T follicular helper cell (primary cell): ENCODE measurements at regions not wholly inside any gene's neighbourhood (a gene's known extent, or its start where the extent isn't known, plus 50 kb on each side); places are given as distances from the start of the nearest gene placed in this dataset.

ENCODE experiments used
- DNase-seq: peaks from one replicate; pipeline ENCODE4 v3.0.0-alpha.2; 2020; ENCODE audit warnings: low read depth

GRCh38 chr2:106629981-106630380 lies 142.8 kb downstream of the CD8B2 start:
- no peak for DNase-seq

- DNase-seq, result no peak
Observed at GRCh38 chr2:106631281-106631680, 144.1 kb downstream of the CD8B2 start.

GRCh38 chr2:106638043-106638442 lies 150.9 kb downstream of the CD8B2 start:
- DNase-seq, result no peak

GRCh38 chr2:106638580-106638979 lies 151.4 kb downstream of the CD8B2 start:
- DNase-seq, result no peak

- DNase-seq, result no peak
Observed at GRCh38 chr2:106642679-106643078, 155.5 kb downstream of the CD8B2 start.

GRCh38 chr2:106644623-106645022 lies 157.5 kb downstream of the CD8B2 start:
- no peak for DNase-seq

GRCh38 chr2:106646605-106647004 lies 159.4 kb downstream of the CD8B2 start:
- no peak for DNase-seq

GRCh38 chr2:106649306-106649705 lies 162.1 kb downstream of the CD8B2 start:
- no peak for DNase-seq

- DNase-seq, result no peak
Observed at GRCh38 chr2:106653465-106653864, 166.3 kb downstream of the CD8B2 start.

- DNase-seq, result no peak
Observed at GRCh38 chr2:106658616-106659015, 171.5 kb downstream of the CD8B2 start.

GRCh38 chr2:106664669-106665068 lies 177.5 kb downstream of the CD8B2 start:
- no peak for DNase-seq

- DNase-seq, result no peak
Observed at GRCh38 chr2:106667478-106668070, 180.4 kb downstream of the CD8B2 start.

GRCh38 chr2:106685180-106685897 lies 198.2 kb downstream of the CD8B2 start:
- DNase-seq, result no peak

- DNase-seq, result no peak
Observed at GRCh38 chr2:106686814-106687213, 199.2 kb downstream of the ST6GAL2 start.

- DNase-seq, result no peak
Observed at GRCh38 chr2:106694964-106695470, 190.9 kb downstream of the ST6GAL2 start.

- no peak for DNase-seq
Observed at GRCh38 chr2:106695919-106696318, 190.0 kb downstream of the ST6GAL2 start.

GRCh38 chr2:106700616-106701015 lies 185.4 kb downstream of the ST6GAL2 start:
- no peak for DNase-seq

GRCh38 chr2:106701203-106702022 lies 184.6 kb downstream of the ST6GAL2 start:
- DNase-seq, result no peak

- no peak for DNase-seq
Observed at GRCh38 chr2:106703161-106703560, 182.8 kb downstream of the ST6GAL2 start.

GRCh38 chr2:106704798-106705197 lies 181.2 kb downstream of the ST6GAL2 start:
- DNase-seq, result no peak

GRCh38 chr2:106705877-106706276 lies 180.1 kb downstream of the ST6GAL2 start:
- no peak for DNase-seq

- no peak for DNase-seq
Observed at GRCh38 chr2:106706283-106706682, 179.7 kb downstream of the ST6GAL2 start.

- no peak for DNase-seq
Observed at GRCh38 chr2:106708209-106708608, 177.8 kb downstream of the ST6GAL2 start.
